Hepatic stellate cell (primary cell): ENCODE measurements at regions not wholly inside any gene's neighbourhood (a gene's known extent, or its start where the extent isn't known, plus 50 kb on each side); places are given as distances from the start of the nearest gene placed in this dataset.

Source experiments
- DNase-seq: peaks from one replicate; pipeline ENCODE4 v3.0.0; 2011; ENCODE audit warnings: low spot score

- no peak for DNase-seq
These were observed 68.3 kb upstream of the EXOC2 start for GRCh38 chr6:760982-761955.

GRCh38 chr6:759729-760128 lies 66.8 kb upstream of the EXOC2 start:
- DNase-seq = no peak

GRCh38 chr6:756224-756623 lies 63.3 kb upstream of the EXOC2 start:
- no peak for DNase-seq

GRCh38 chr6:754202-754601 lies 61.3 kb upstream of the EXOC2 start:
- no peak for DNase-seq

- DNase-seq = no peak
These were observed 60.5 kb upstream of the EXOC2 start for GRCh38 chr6:753486-753885.

GRCh38 chr6:752438-752837 lies 59.5 kb upstream of the EXOC2 start:
- no peak for DNase-seq

GRCh38 chr6:751765-752164 lies 58.8 kb upstream of the EXOC2 start:
- no peak for DNase-seq

- DNase-seq = no peak
These were observed 55.0 kb upstream of the EXOC2 start for GRCh38 chr6:747921-748320.

GRCh38 chr6:747028-747427 lies 54.1 kb upstream of the EXOC2 start:
- no peak for DNase-seq

GRCh38 chr6:744666-745353 lies 51.9 kb upstream of the EXOC2 start:
- DNase-seq = no peak

GRCh38 chr6:743320-744096 lies 50.6 kb upstream of the EXOC2 start:
- DNase-seq = no peak
